ENCODE measurements at regions not wholly inside any gene's neighbourhood (a gene's known extent, or its start where the extent isn't known, plus 50 kb on each side); places are given as distances from the start of the nearest gene placed in this dataset.
"Not testable (repeated sequence)": the region's sequence is repeated elsewhere in the genome, so short reads cannot be mapped to it uniquely, and the experiment has no call there.

DNA sequence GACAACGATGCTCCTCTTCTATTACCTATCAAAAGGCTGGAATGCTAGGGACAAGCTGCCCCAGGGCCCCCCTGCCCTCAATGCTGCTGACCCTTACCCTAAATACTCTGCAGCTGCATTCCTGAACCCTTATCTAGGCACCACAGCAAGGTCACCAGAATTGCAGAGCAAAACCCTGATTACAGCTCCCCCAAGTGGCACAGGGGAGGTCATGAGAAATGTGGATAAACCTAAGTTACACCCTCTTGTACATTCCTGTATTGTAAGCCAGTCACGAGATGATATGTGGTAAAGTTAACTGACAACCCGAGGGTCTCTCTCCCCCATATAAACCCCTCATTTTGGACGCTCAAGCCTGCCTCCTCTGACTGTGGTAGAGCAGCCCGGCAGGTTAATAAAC, 411.8 kb upstream of the STXBP6 start:
- CTCF ChIA-PET = no interaction called here
- H3K4me3 Mint-ChIP-seq = no peak overlapping the region
- H3K36me3 Mint-ChIP-seq = no peaks in the 10 kb centered on the region
- no peak overlapping the region for H3K27ac Mint-ChIP-seq
- peaks cover 2% of the 10 kb centered on the region for H3K9me3 Mint-ChIP-seq (ENCODE audit: low read depth)
- no peak for ATAC-seq
- H3K27me3 Mint-ChIP-seq = no peaks in the 10 kb centered on the region
- no peak for DNase-seq
- H3K4me1 Mint-ChIP-seq = no peaks in the 10 kb centered on the region

DNA sequence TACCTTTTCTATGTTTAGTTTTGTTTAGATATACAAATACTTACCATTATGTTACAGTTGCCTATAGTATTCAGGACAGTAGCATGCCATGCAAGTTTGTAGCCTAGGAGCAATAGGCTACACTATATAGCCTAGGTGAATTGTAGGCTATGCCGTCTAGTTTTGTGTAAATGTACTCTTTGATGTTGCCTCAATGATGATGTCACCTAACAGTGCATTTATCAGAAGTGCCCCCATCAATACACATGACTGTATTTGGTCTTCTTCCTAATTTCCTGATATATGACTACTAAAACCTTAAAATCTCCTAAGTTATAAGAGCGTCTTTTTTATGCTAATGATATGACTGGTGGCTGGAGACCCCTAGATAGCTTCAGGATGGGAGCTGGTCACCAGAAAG, 394.4 kb upstream of the STXBP6 start:
- Mint-ChIP-seq H3K9me3 (ENCODE audit: low read depth) (peaks cover 4% of the 10 kb centered on the region), H3K4me1 (no peaks in the 10 kb centered on the region), H3K4me3 (no peak overlapping the region), H3K27me3 (no peaks in the 10 kb centered on the region), H3K27ac (no peak overlapping the region), H3K36me3 (no peaks in the 10 kb centered on the region)
- CTCF ChIA-PET = no interaction called here
- no peak for DNase-seq
- no peak for ATAC-seq

DNA sequence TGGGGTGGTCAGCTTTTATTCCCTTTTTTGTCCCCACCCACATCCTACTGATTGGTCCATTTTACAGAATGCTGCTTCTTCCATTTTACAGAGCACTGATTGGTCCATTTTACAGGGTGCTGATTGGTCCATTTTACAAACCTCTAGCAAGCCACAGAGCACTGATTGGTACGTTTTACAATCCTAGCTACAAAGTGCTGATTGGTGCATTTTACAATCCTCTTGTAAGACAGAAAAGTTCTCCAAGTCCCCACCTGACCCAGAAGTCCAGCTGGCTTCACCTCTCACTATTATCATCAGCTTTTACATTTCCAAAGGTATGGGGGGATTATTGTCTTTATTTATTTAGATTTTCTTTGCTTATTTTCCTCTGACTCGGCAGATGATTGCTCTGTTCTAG, 390.4 kb upstream of the STXBP6 start:
- CTCF ChIA-PET, H3K36me3 Mint-ChIP-seq, H3K4me1 Mint-ChIP-seq: not testable (repeated sequence)

DNA sequence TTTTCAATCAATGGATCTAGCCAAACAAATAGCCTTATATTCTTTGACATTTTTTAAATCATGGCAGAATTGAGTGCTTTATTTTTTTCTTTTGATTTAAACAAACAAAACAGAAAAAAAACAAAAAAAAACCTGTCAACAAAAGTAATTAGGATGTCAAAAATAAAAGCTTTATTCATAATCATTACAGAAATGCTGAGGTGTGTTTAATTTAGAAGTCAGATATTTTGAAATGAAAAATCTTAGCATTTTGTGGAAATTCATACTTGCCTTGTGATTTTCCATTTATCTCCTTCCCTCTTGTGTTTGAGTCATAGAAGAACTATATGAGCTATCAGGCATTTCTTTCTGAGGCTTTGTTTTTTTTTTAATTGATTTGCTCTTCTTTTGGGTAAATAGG, 387.0 kb upstream of the STXBP6 start:
- Mint-ChIP-seq H3K4me1 (no peaks in the 10 kb centered on the region), H3K27ac (no peak overlapping the region), H3K36me3 (no peaks in the 10 kb centered on the region), H3K27me3 (no peaks in the 10 kb centered on the region), H3K4me3 (no peak overlapping the region), H3K9me3 (ENCODE audit: low read depth) (peaks cover 1% of the 10 kb centered on the region)
- CTCF ChIA-PET = no interaction called here
- DNase-seq (no peak), ATAC-seq (no peak)

More for the DNA sequence above, 390.4 kb upstream of the STXBP6 start:
- not testable (repeated sequence) for DNase-seq; H3K27ac Mint-ChIP-seq; H3K4me3 Mint-ChIP-seq; ATAC-seq; H3K27me3 Mint-ChIP-seq; H3K9me3 Mint-ChIP-seq (ENCODE audit: low read depth)

DNA sequence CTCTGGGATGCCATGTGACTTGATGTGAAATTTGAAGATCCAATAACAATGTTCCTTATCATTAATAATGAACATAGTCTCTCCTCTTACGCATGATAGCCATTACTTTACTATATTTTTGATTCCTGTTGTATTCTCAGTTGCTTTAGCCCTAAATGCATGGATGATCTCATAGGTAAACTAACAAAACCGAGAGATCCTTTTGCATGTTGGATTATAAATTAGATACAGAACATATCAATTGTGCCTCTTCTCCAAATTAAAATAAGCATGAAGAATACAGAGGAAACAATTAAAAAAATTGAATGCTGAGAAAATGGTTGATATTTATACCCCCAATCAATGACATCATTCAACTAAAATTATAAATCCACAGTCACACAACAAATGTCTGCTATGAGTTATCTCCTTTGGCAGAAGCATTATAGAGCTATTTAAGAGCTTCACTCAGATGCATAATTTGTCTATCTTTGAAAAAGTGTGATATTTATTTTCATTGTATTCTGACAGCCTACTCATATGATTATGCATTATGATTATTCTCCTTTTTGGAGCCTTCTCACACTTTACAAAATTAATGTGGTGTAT, 386.4 kb upstream of the STXBP6 start:
- CTCF ChIA-PET = no interaction called here
- no peak overlapping the region for H3K27ac Mint-ChIP-seq
- H3K27me3 Mint-ChIP-seq = no peaks in the 10 kb centered on the region
- DNase-seq = no peak
- no peak overlapping the region for H3K4me3 Mint-ChIP-seq
- no peak for ATAC-seq
- no peaks in the 10 kb centered on the region for H3K9me3 Mint-ChIP-seq (ENCODE audit: low read depth)
- H3K4me1 Mint-ChIP-seq = no peaks in the 10 kb centered on the region
- H3K36me3 Mint-ChIP-seq = no peaks in the 10 kb centered on the region

DNA sequence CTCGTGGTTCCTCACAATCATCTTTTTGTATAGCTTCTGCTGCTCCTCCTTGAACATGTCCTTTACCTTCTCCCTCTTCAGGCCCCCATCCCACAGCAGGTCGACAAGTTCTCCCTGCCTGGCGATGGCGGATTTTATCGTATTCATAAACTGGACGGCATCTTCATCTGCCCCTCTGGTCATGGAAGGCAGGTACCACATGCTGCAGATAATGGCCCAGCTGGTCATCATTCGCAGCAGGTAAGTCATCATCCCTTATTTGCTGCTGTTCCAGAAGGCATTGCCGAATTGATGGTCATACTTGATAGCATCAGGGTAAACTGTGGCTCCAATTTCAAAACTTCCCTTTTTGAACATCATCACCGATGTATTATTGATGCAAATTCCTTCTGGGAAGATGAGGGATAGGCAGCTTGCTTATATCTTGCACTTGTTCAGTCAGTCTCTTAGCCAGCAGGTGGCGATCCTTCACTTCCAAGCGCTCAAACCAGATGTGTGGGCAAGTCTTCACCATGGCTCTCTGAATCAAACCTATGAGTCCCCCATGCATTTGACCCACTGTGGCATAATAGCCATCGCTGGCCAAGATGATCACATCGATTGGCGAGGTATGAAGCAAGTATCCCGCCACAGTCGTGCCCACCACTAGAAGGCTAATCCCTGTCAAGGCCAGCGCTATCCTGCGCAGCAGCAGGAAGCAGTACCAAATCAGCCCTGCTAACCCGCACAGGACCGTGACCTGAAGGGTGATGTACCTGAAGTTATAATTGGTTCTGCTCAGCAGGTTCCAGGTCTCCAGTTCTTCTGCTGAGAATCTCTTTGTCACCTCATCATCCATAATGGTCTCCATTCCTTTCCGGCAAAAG, 381.5 kb upstream of the STXBP6 start:
- Mint-ChIP-seq H3K4me3 (no peak overlapping the region), H3K4me1 (no peaks in the 10 kb centered on the region), H3K36me3 (no peaks in the 10 kb centered on the region), H3K27me3 (no peaks in the 10 kb centered on the region), H3K27ac (no peak overlapping the region), H3K9me3 (ENCODE audit: low read depth) (peaks cover 10% of the 10 kb centered on the region)
- CTCF ChIA-PET = no interaction called here
- no peak for ATAC-seq
- DNase-seq = no peak

DNA sequence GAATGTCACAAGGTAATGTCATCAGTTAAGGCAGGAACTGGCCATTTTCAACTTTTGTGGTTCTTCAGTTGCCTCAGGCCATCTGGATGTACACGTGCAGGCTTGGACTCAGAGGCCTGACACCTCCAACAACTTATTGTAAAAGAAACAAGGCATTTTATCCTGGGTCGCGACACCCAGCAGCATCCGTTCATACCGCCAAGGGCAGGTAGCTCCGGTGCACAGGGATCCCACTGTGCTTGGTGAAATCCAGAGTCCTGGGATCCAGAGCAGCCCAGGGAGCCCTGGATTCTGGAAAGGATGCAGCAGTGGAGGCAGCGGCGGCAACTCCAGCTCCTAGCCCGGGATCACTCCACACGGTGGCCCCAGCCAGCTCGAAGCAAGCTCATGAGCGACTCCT, 380.9 kb upstream of the STXBP6 start:
- CTCF ChIA-PET = no interaction called here

DNA sequence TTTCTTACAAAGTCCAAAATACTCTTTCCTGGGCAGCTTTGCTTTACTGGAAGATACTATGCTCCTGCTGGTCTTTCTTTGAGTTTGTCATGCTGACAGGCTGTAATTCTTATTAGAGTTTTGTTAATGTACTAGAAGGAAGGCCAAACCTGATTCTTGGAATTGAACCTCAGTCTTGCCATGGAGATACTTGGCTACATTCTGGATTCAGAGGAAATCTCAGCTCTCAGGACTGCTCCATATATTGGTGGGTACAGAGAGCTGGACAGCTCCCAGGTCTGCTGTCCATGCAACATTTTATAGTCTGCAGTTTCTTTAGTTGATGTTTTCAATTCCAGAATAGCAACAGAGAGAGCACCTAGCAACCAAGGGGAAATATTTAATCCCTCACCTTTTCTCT, 363.1 kb upstream of the STXBP6 start:
- no peaks in the 10 kb centered on the region for H3K9me3 Mint-ChIP-seq (ENCODE audit: low read depth)
- H3K36me3 Mint-ChIP-seq = no peaks in the 10 kb centered on the region
- no peak overlapping the region for H3K27ac Mint-ChIP-seq
- DNase-seq (no peak), ATAC-seq (no peak)
- CTCF ChIA-PET = interaction anchor here (0.8 to 1.1 kb wide), 2 partner anchors 14 to 16 kb away, joined by 3 to 6 read pairs; no protein-coding TSS in a partner anchor
- no peaks in the 10 kb centered on the region for H3K4me1 Mint-ChIP-seq
- no peaks in the 10 kb centered on the region for H3K27me3 Mint-ChIP-seq
- H3K4me3 Mint-ChIP-seq = no peak overlapping the region

More for the DNA sequence above, 380.9 kb upstream of the STXBP6 start:
- no peaks in the 10 kb centered on the region for H3K4me1 Mint-ChIP-seq
- peaks cover 10% of the 10 kb centered on the region for H3K9me3 Mint-ChIP-seq (ENCODE audit: low read depth)
- no peak for ATAC-seq
- H3K36me3 Mint-ChIP-seq = no peaks in the 10 kb centered on the region
- H3K27ac Mint-ChIP-seq = no peak overlapping the region
- no peak for DNase-seq
- no peak overlapping the region for H3K4me3 Mint-ChIP-seq
- H3K27me3 Mint-ChIP-seq = no peaks in the 10 kb centered on the region

DNA sequence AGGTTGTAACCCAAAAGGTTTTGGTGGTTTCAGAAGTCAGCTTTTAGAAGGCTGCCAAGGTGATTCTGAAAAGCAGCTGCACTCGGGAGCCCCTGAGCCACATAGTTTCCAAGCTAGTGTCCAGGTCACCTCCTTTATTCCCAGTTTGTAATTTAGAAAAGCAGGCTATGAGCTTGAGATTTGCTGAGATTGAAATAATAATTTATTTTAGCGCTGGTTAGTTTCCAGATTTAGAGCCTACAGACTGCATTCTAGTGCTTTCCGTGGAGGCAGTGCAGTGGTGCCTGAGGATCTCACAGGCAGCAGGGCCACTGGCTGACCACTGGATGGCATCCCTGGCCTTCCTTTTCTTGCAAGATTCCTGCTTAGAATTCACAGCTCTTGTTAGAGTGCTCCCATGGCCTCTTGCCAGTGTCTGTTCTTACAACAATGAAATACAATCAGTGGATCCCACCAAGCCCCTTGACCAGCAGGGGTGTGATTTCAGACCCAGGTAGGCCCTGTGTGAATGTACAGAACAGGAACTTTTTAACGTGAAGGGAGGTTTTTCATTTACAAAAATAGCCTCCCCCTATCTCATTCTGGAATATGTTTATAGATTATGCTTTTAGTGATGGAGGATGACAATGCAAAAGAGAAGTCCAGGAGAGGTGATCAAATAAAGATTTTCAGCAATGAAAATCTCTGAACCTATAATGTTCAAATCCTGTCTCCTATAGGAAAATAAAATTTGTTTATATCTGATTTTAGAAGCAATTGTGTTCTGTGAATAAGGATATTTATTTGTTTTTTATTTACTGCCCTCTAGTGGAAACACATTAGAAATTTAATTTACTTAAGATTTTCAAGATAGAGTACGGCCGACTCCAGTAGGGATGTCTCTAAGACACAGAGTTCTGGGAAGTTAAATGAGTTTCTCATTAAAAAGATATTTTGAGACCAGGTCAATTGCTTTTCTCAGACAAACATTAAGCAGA, 362.1 kb upstream of the STXBP6 start:
- Mint-ChIP-seq H3K36me3 (no peaks in the 10 kb centered on the region), H3K4me1 (no peaks in the 10 kb centered on the region)

DNA sequence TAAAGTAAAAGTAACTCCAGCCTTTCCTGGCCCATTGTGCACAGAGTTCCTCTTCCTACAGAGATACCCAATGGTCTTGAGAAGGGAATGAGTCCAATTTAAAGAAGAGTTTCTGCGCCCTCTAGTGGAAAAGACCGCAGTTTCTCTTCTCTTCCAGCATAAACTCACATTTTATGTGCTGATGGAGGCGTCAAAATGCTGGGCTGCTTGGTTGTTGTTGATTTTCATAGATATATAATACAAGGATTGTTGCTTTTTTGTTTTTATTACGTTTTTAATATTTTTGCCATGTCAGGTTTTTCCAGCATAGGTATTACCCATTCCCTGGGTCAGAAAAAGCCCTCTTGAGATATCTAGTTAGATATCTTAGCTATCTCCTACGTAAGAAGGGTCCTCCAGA, 356.9 kb upstream of the STXBP6 start:
- no peak overlapping the region for H3K4me3 Mint-ChIP-seq
- no peaks in the 10 kb centered on the region for H3K27me3 Mint-ChIP-seq
- CTCF ChIA-PET = no interaction called here
- no peaks in the 10 kb centered on the region for H3K36me3 Mint-ChIP-seq
- DNase-seq = no peak
- no peaks in the 10 kb centered on the region for H3K9me3 Mint-ChIP-seq (ENCODE audit: low read depth)
- no peaks in the 10 kb centered on the region for H3K4me1 Mint-ChIP-seq
- H3K27ac Mint-ChIP-seq = no peak overlapping the region
- no peak for ATAC-seq

More for the DNA sequence above, 362.1 kb upstream of the STXBP6 start:
- Mint-ChIP-seq H3K27me3 (no peaks in the 10 kb centered on the region), H3K9me3 (ENCODE audit: low read depth) (no peaks in the 10 kb centered on the region), H3K4me3 (no peak overlapping the region), H3K27ac (no peak overlapping the region)
- ATAC-seq (no peak), DNase-seq (no peak)
- CTCF ChIA-PET = interaction anchor here (0.6 to 1.1 kb wide), 2 partner anchors 13 to 129 kb away, joined by 3 to 6 read pairs; no protein-coding TSS in a partner anchor

DNA sequence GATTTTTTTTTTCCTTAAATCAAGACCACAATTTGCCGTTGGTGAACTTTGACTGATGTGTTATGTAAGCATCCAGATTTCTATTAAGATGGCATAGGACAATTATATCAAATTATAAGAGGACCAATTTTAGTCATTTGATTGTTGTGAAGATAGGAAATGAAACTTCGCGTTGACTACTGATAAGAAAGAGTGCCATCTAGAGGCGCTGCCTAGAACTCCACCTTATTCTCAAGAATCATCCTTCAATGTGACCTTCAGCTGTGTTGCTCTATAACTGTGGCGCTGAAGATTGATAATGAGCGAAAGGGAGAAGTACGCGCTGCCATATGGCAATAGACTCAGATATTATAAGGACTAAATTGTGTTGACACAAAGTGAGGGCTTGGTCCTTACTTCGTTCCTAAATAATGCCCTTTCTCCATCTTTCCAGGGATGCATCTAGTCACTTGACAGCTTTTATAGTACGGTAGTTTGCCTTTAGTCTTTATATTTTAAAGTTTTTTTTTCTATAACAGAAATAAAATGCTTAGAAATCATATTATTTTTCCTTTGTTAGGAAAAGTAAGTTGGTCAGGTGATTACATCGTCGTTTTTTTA, 350.8 kb upstream of the STXBP6 start:
- no peaks in the 10 kb centered on the region for H3K27me3 Mint-ChIP-seq
- H3K4me3 Mint-ChIP-seq = no peak overlapping the region
- H3K9me3 Mint-ChIP-seq (ENCODE audit: low read depth) = no peaks in the 10 kb centered on the region
- CTCF ChIA-PET = interaction anchor here (1.3 to 1.5 kb wide), 2 partner anchors 9 to 23 kb away, joined by 4 read pairs; no protein-coding TSS in a partner anchor
- H3K36me3 Mint-ChIP-seq = no peaks in the 10 kb centered on the region
- H3K4me1 Mint-ChIP-seq = no peaks in the 10 kb centered on the region
- DNase-seq (peak; percentile 52), ATAC-seq (no peak)
- H3K27ac Mint-ChIP-seq = no peak overlapping the region

DNA sequence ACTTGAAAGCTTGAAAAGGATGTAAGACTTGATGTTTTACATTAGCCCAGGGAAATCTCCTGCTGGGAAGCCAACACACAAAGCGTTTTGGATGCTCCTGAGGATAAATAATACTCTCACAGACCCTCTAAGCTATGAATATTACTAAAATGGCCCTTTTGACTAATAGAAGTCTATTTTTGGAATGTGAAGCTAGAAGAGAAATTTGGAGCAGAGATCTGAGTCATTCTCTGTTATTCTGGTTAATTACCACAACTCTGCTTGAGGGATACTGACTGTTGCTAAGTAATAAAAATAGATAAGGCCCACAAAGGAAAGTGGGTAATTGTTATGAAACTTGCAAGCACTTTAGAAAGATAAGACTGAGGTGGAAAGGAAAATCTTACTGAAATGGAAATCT, 346.2 kb upstream of the STXBP6 start:
- H3K4me3 Mint-ChIP-seq = no peak overlapping the region
- ATAC-seq (no peak), DNase-seq (no peak)
- H3K27ac Mint-ChIP-seq = no peak overlapping the region
- CTCF ChIA-PET = no interaction called here
- no peaks in the 10 kb centered on the region for H3K4me1 Mint-ChIP-seq
- no peaks in the 10 kb centered on the region for H3K9me3 Mint-ChIP-seq (ENCODE audit: low read depth)
- H3K27me3 Mint-ChIP-seq = no peaks in the 10 kb centered on the region
- H3K36me3 Mint-ChIP-seq = no peaks in the 10 kb centered on the region

DNA sequence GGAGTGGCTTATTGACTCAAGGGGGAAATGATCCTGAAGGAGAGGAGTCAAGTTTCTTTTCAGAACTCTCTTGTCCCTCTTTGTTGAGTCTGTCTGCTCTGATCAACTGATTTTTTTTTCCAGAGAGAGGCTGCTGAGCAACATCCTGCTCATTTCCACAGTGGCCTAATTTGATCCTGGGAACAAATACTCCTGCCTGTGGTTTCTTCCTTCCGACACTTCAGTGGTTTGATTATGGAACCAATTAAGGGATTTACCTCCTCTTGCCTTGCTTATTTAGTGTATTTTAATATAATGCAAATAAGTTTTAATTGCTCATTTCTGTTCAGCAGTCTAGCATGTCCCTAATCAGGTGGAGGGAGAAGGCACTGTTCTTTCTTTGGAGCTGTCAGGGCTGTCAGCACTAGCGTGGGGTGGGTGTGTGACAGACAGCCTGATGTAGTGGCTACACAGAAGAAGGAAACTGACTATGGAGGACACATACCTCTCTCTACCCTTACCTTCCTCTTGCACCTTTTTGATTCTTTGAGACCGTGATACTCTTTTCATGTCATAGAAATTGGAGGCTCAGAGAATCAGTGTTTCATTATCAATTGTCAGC, 344.9 kb upstream of the STXBP6 start:
- no peak for ATAC-seq
- Mint-ChIP-seq H3K9me3 (ENCODE audit: low read depth) (no peaks in the 10 kb centered on the region), H3K27ac (no peak overlapping the region), H3K4me3 (no peak overlapping the region), H3K36me3 (no peaks in the 10 kb centered on the region), H3K27me3 (no peaks in the 10 kb centered on the region), H3K4me1 (no peaks in the 10 kb centered on the region)
- CTCF ChIA-PET = no interaction called here
- no peak for DNase-seq
